KMS-11 (cell line): ENCODE measurements at regions not wholly inside any gene's neighbourhood (a gene's known extent, or its start where the extent isn't known, plus 50 kb on each side); places are given as distances from the start of the nearest gene placed in this dataset.

Source experiments
- H2AFZ ChIP-seq: fragments of 200-600 bp; sonication (generic); 2 replicates; pipeline ENCODE4 v1.6.1; 2016; ENCODE audit warnings: antibody characterized with exemption, mixed run types, low read depth
- H3K27ac ChIP-seq: fragments of 200-600 bp; sonication (generic); 2 replicates; pipeline ENCODE4 v1.6.1; 2016; ENCODE audit warnings: mild to moderate bottlenecking, mixed run types
- H3K27me3 ChIP-seq: fragments of 200-600 bp; sonication (generic); 2 replicates; pipeline ENCODE4 v1.6.1; 2017; ENCODE audit warnings: mild to moderate bottlenecking, low read depth, mixed run types, moderate library complexity; ENCODE audit not compliant: insufficient read depth
- H3K36me3 ChIP-seq: fragments of 200-600 bp; sonication (generic); 2 replicates; pipeline ENCODE4 v1.6.1; 2017; ENCODE audit warnings: mild to moderate bottlenecking, mixed run types; ENCODE audit not compliant: insufficient read depth
- H3K4me1 ChIP-seq: fragments of 200-600 bp; sonication (generic); 2 replicates; pipeline ENCODE4 v1.6.1; 2016; ENCODE audit warnings: mild to moderate bottlenecking, low read depth, mixed run types; ENCODE audit not compliant: poor library complexity, severe bottlenecking
- H3K4me2 ChIP-seq: fragments of 200-600 bp; sonication (generic); 2 replicates; pipeline ENCODE4 v1.7.0; 2016; ENCODE audit warnings: mild to moderate bottlenecking, mixed run types
- H3K4me3 ChIP-seq: fragments of 200-600 bp; sonication (generic); IDR thresholded peaks from 2 replicates; pipeline ENCODE4 v1.6.1; 2017; ENCODE audit warnings: low read depth, low read length, mixed read lengths; ENCODE audit not compliant: insufficient read depth
- H3K79me2 ChIP-seq: fragments of 200-600 bp; sonication (generic); 2 replicates; pipeline ENCODE4 v1.6.1; 2016; ENCODE audit warnings: low read depth, mixed run types; ENCODE audit not compliant: insufficient read depth
- H3K9ac ChIP-seq: fragments of 200-600 bp; sonication (generic); 2 replicates; pipeline ENCODE4 v1.6.1; 2016; ENCODE audit warnings: mild to moderate bottlenecking, mixed run types
- H4K20me1 ChIP-seq: fragments of 200-600 bp; sonication (generic); 2 replicates; pipeline ENCODE4 v1.6.1; 2016; ENCODE audit warnings: mild to moderate bottlenecking, mixed run types; ENCODE audit not compliant: insufficient read depth
- TF ChIP-seq, protein P1 (sequence below): fragments of 200-600 bp; sonication (generic); conservative IDR thresholded peaks from 2 replicates; pipeline ENCODE4 v1.6.1; 2017; ENCODE audit warnings: low read depth, mild to moderate bottlenecking, antibody characterized with exemption, low read length, moderate library complexity, mixed read lengths

DNA sequence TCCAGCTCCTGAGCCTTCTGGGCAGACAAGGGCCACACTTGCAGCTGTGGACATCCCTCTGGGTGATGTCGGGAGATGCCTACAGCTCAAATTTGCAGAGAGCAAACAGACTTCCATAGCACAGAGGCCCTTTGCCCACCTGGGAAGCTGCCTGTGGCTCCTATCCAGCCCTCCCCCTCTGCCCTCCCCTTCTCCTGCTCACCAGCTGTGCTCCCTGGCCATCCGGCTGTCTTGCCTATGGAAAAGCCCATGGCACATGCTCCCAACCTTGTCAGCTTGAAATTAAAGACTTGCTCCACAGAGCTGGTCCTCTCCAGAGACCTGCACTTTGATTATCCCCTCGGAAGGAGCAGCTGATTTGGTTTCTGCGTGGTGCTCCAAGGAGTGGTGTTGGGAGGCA, 118.9 kb upstream of the NECTIN1 start:
- H3K36me3 ChIP-seq: no peaks in the 10 kb centered on the region
- no peaks in the 10 kb centered on the region for H3K79me2 ChIP-seq
- H3K4me1 ChIP-seq: no peaks in the 10 kb centered on the region
- no peak overlapping the region for H3K27ac ChIP-seq
- H3K27me3 ChIP-seq: no peaks in the 10 kb centered on the region
- no peak overlapping the region for H2AFZ ChIP-seq
- H4K20me1 ChIP-seq: no peaks in the 10 kb centered on the region
- no peak overlapping the region for H3K4me2 ChIP-seq
- no peak overlapping the region for H3K9ac ChIP-seq
- TF ChIP-seq, protein P1, sequence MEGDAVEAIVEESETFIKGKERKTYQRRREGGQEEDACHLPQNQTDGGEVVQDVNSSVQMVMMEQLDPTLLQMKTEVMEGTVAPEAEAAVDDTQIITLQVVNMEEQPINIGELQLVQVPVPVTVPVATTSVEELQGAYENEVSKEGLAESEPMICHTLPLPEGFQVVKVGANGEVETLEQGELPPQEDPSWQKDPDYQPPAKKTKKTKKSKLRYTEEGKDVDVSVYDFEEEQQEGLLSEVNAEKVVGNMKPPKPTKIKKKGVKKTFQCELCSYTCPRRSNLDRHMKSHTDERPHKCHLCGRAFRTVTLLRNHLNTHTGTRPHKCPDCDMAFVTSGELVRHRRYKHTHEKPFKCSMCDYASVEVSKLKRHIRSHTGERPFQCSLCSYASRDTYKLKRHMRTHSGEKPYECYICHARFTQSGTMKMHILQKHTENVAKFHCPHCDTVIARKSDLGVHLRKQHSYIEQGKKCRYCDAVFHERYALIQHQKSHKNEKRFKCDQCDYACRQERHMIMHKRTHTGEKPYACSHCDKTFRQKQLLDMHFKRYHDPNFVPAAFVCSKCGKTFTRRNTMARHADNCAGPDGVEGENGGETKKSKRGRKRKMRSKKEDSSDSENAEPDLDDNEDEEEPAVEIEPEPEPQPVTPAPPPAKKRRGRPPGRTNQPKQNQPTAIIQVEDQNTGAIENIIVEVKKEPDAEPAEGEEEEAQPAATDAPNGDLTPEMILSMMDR: no peak
- no peak overlapping the region for H3K4me3 ChIP-seq

DNA sequence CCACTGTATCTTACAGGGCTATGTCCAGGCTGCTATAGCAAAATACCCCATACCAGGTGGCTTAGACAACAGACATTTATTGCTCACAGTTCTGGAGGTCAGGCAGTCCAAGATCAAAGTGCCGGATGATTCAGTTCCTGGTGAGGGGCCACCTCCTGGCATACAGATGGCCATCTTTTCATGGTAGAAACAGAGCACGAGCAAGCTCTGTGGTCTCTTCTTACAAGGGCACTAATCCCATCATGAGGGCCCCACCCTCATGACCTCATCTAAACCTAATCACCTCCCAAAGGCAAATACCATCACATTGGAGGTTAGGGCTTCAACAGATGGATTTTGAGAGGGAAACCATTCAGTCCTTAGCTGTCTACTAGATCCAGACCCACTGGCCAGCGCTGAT, 117.4 kb upstream of the NECTIN1 start:
- Histone ChIP-seq H3K36me3 (no peaks in the 10 kb centered on the region), H2AFZ (no peak overlapping the region), H3K4me1 (no peaks in the 10 kb centered on the region), H3K4me2 (no peak overlapping the region), H3K27ac (no peak overlapping the region), H3K27me3 (no peaks in the 10 kb centered on the region), H3K4me3 (no peak overlapping the region), H3K79me2 (no peaks in the 10 kb centered on the region), H4K20me1 (no peaks in the 10 kb centered on the region), H3K9ac (no peak overlapping the region)
- TF ChIP-seq, protein P1: no peak

DNA sequence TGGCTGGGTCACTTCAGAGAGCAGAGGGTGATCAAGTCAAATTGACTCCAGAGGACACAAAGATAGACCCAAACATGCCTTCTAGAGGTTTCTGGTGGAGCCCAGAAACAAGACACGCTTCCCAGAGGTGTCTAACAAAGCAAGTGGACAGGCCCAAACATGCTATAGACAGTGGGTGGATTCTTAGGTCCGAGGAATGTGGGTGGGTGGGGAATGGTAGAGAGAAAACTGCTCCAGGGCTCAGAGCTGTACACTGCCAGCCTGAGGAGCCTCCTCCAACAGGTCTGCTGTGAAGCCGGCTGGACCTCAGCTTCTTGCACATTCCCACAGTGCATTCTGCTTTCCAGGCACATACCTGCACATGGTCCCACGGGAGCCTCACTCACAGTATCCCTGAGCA, 116.8 kb upstream of the NECTIN1 start:
- H3K36me3 ChIP-seq: no peaks in the 10 kb centered on the region
- H3K4me1 ChIP-seq: no peaks in the 10 kb centered on the region
- no peaks in the 10 kb centered on the region for H4K20me1 ChIP-seq
- H3K4me3 ChIP-seq: no peak overlapping the region
- no peak overlapping the region for H3K9ac ChIP-seq
- H3K27ac ChIP-seq: no peak overlapping the region
- no peak overlapping the region for H2AFZ ChIP-seq
- no peak overlapping the region for H3K4me2 ChIP-seq
- no peaks in the 10 kb centered on the region for H3K27me3 ChIP-seq
- no peaks in the 10 kb centered on the region for H3K79me2 ChIP-seq
- TF ChIP-seq, protein P1: no peak

DNA sequence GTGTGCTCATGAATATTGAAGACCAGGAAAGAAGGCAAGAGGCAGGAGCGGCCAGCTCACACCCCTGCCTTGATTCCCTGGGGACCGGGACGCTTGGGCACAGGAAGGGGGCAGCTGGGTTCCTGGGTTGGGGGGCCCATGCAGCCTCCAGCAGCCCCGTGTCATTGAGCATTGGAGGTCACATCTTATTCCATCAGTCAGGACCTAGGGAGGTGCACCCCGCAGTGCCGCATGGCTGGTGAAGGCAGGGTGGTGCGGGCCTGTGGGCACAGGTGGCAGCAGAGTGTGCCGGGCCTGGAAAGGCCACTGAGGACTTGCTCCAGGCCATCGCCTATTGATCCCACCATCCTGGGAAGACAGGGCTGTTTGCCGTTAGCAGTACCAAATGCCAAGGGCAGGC, 116.3 kb upstream of the NECTIN1 start:
- TF ChIP-seq, protein P1: no peak
- Histone ChIP-seq H3K27me3 (no peaks in the 10 kb centered on the region), H2AFZ (no peak overlapping the region), H3K27ac (no peak overlapping the region), H3K36me3 (no peaks in the 10 kb centered on the region), H3K4me1 (no peaks in the 10 kb centered on the region), H4K20me1 (no peaks in the 10 kb centered on the region), H3K4me2 (no peak overlapping the region), H3K79me2 (no peaks in the 10 kb centered on the region), H3K4me3 (no peak overlapping the region), H3K9ac (no peak overlapping the region)

DNA sequence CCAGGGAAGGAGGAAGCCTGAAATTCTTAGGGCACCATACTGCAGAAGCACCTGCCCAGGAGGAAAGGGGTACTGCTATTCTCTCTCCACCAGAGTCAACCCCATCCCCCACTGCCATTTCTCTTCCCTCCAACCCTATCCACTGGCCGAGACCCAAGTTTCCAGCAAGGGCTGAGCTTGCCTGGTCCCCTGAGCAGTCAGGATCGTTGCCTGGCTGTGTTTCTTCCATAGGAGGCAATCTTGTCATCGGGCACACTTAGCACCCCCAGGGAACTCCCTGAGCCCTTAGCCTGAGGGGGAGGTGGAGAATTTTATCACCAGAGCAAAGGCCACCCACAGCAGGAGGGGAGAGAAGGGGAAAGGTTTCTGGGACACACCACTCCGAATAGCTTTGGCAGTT, 115.8 kb upstream of the NECTIN1 start:
- no peak overlapping the region for H3K4me3 ChIP-seq
- TF ChIP-seq, protein P1: no peak
- H3K4me1 ChIP-seq: no peaks in the 10 kb centered on the region
- H4K20me1 ChIP-seq: no peaks in the 10 kb centered on the region
- no peak overlapping the region for H3K4me2 ChIP-seq
- H3K9ac ChIP-seq: no peak overlapping the region
- H3K79me2 ChIP-seq: no peaks in the 10 kb centered on the region
- H2AFZ ChIP-seq: no peak overlapping the region
- H3K27ac ChIP-seq: no peak overlapping the region
- H3K27me3 ChIP-seq: no peaks in the 10 kb centered on the region
- no peaks in the 10 kb centered on the region for H3K36me3 ChIP-seq
